Mucosa of stomach (tissue), 1 donor: ENCODE measurements at regions not wholly inside any gene's neighbourhood (a gene's known extent, or its start where the extent isn't known, plus 50 kb on each side); places are given as distances from the start of the nearest gene placed in this dataset.
"Not testable (repeated sequence)": the region's sequence is repeated elsewhere in the genome, so short reads cannot be mapped to it uniquely, and the experiment has no call there.

Source experiments
- H3K27me3 ChIP-seq: one replicate; pipeline ENCODE4 v1.7.0; 2013; ENCODE audit warnings: mild to moderate bottlenecking, low read length; ENCODE audit not compliant: control insufficient read depth, insufficient read depth
- H3K36me3 ChIP-seq: one replicate; pipeline ENCODE4 v1.7.0; 2013; ENCODE audit warnings: low read length; ENCODE audit not compliant: control insufficient read depth, insufficient read depth
- H3K4me1 ChIP-seq: one replicate; pipeline ENCODE4 v1.7.0; 2013; ENCODE audit warnings: mild to moderate bottlenecking, low read length; ENCODE audit not compliant: control insufficient read depth, insufficient read depth
- H3K4me3 ChIP-seq: one replicate; pipeline ENCODE4 v1.7.0; 2013; ENCODE audit warnings: low read length
- H3K9ac ChIP-seq: one replicate; pipeline ENCODE4 v1.7.0; 2013; ENCODE audit warnings: mild to moderate bottlenecking, low read length, moderate library complexity
- H3K9me3 ChIP-seq: one replicate; pipeline ENCODE4 v1.7.0; 2013; ENCODE audit warnings: mild to moderate bottlenecking, low read length, moderate library complexity; ENCODE audit not compliant: control insufficient read depth
- donor health status: Pancreatic carcinoma.

- Histone ChIP-seq H3K27me3 (no peaks in the 10 kb centered on the region), H3K36me3 (no peaks in the 10 kb centered on the region), H3K9ac (no peak overlapping the region), H3K9me3 (no peaks in the 10 kb centered on the region), H3K4me3 (no peak overlapping the region), H3K4me1 (no peaks in the 10 kb centered on the region)
Observed at GRCh38 chr12:5308996-5309395, 122.9 kb upstream of the NTF3 start.

GRCh38 chr12:5309654-5310053 is 122.3 kb upstream of the NTF3 start:
- no peak overlapping the region for H3K4me3 ChIP-seq
- H3K36me3 ChIP-seq = no peaks in the 10 kb centered on the region
- H3K9me3 ChIP-seq = no peaks in the 10 kb centered on the region
- H3K27me3 ChIP-seq = no peaks in the 10 kb centered on the region
- no peak overlapping the region for H3K9ac ChIP-seq
- no peaks in the 10 kb centered on the region for H3K4me1 ChIP-seq

DNA sequence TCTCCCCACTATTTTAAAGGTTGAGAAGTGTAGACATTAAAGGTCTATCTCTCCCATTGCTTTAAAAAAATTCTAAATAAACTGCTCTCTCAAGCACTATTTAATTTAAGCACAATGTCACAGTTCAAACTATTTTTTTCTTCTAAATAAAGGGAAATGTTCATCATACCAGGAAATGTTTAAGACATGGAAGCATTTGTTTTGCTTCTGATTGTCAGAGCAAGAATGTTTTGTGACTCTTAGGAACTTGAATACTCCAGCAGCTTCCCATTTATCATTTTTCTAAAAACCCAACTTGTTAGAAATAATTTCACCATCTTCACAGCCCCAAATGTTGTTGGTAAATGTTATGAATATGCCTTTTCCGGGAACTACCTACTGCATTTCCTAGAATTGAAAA is 121.8 kb upstream of the NTF3 start:
- Histone ChIP-seq H3K9ac (no peak overlapping the region), H3K4me1 (no peaks in the 10 kb centered on the region), H3K4me3 (no peak overlapping the region), H3K9me3 (no peaks in the 10 kb centered on the region), H3K36me3 (no peaks in the 10 kb centered on the region), H3K27me3 (no peaks in the 10 kb centered on the region)

DNA sequence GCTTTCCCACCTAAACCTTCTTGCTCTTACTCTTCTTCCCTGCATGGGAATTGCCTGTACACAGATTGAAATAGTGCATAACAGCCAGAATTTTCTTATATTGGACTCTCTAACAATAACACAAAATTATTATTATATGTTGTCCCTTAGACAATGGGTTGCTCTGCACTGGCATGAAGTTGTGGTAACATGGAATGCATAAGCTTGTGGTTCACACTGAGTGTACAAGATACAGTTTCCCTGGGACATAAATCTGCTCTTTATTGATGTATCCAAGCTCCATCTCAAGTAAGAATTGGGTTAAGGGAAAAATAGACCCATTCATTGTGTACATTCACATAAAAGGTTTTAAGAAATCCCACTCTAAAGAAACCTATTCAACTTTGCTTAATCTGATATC is 114.4 kb upstream of the NTF3 start:
- Histone ChIP-seq H3K27me3 (no peaks in the 10 kb centered on the region), H3K4me3 (no peak overlapping the region), H3K4me1 (no peaks in the 10 kb centered on the region), H3K9me3 (no peaks in the 10 kb centered on the region), H3K36me3 (no peaks in the 10 kb centered on the region), H3K9ac (no peak overlapping the region)

GRCh38 chr12:5318874-5319273 is 113.0 kb upstream of the NTF3 start:
- H3K27me3 ChIP-seq = no peaks in the 10 kb centered on the region
- no peak overlapping the region for H3K9ac ChIP-seq
- H3K9me3 ChIP-seq = no peaks in the 10 kb centered on the region
- no peak overlapping the region for H3K4me3 ChIP-seq
- H3K4me1 ChIP-seq = no peaks in the 10 kb centered on the region
- no peaks in the 10 kb centered on the region for H3K36me3 ChIP-seq

DNA sequence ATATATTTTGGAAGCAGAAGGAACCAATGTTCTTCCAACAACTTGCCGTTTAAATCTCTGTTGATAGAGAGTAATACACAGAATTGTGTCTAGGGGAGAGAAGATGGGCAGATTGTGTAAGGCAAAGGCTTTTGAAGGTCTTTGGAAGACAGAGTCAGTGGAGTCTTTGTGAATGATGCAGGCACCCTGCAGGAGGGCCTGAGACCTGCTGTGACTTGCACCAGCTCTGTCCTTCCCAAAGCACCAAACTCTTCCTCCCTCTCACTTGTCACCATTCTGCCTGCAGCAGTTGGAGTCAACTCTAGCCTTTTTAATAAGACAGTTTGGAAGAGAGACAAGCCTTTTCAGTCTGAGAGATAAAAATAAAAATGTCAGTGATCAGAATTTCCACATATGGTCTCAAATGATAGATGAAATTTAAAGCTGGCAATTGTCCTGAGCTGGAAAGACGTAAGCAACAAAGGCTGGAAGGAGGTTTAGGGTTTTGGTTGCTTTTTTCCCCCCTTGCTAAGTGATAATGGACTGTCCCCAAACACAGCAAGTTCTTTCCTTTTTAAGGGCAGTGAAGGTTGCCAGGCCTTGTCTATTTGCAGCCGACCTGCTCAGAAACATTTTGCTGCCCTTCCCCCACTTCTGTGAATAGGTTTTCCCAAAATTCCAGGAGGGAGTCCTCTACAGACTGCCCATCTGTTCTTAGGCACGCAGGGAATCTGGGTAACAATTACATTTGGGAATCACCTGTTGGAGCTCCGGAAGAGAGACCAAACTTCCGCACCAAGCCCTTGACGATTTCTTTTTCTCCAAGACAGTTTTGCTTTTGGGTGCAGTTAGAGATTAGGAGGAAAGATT is 103.0 kb upstream of the NTF3 start:
- no peaks in the 10 kb centered on the region for H3K9me3 ChIP-seq
- H3K36me3 ChIP-seq = no peaks in the 10 kb centered on the region
- H3K9ac ChIP-seq = no peak overlapping the region
- H3K4me3 ChIP-seq = no peak overlapping the region
- no peaks in the 10 kb centered on the region for H3K27me3 ChIP-seq
- no peaks in the 10 kb centered on the region for H3K4me1 ChIP-seq

DNA sequence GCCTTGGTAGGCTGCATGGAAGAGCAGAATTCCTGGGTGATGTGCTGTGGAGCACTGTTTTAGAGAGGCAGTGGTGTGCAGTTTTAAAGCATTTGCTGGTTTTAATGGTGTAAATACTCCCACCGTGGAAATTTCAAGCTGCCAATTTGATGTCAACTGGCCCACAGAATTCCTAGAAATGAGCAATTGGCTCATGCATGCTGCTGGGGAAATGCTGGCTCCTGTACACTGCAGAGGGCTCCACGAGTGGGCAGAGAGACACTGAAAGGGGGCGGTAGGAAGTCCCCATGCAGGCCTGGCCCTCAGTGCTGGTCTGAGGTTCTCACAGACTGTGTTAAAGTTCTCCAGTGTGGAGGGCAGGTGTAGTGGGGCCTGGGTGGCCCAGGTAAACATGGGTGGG is 99.4 kb upstream of the NTF3 start:
- Histone ChIP-seq H3K9me3 (no peaks in the 10 kb centered on the region), H3K9ac (no peak overlapping the region), H3K36me3 (no peaks in the 10 kb centered on the region), H3K27me3 (no peaks in the 10 kb centered on the region), H3K4me3 (no peak overlapping the region), H3K4me1 (no peaks in the 10 kb centered on the region)

- no peaks in the 10 kb centered on the region for H3K27me3 ChIP-seq
- no peak overlapping the region for H3K9ac ChIP-seq
- H3K4me3 ChIP-seq = no peak overlapping the region
Observed at GRCh38 chr12:5333096-5333495, 98.8 kb upstream of the NTF3 start.

DNA sequence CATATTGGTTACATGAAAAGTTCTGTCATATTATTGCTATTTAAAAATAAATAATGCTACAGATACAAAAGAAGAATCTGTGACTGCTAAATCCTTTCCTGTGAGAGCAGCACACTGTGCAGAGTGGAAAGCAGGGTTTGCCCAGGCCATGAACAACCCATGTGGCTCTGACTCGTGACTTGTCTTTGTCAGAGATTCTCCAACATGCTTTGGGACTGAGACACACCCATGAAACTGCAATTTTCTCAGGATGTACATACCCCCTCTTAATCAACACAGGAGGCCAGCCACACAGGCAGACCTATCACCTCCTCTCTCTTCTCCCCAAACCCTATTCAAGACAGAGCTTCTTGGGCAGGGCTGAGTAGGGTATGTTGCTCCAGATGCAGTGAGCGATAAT is 96.8 kb upstream of the NTF3 start:
- H3K36me3 ChIP-seq = no peaks in the 10 kb centered on the region
- no peak overlapping the region for H3K9ac ChIP-seq
- no peak overlapping the region for H3K4me3 ChIP-seq
- no peaks in the 10 kb centered on the region for H3K9me3 ChIP-seq
- no peaks in the 10 kb centered on the region for H3K4me1 ChIP-seq
- H3K27me3 ChIP-seq = no peaks in the 10 kb centered on the region

More at GRCh38 chr12:5333096-5333495, 98.8 kb upstream of the NTF3 start:
- Histone ChIP-seq H3K36me3 (no peaks in the 10 kb centered on the region), H3K4me1 (no peaks in the 10 kb centered on the region), H3K9me3 (no peaks in the 10 kb centered on the region)

- H3K4me3 ChIP-seq, H3K9ac ChIP-seq, H3K36me3 ChIP-seq, H3K27me3 ChIP-seq, H3K4me1 ChIP-seq, H3K9me3 ChIP-seq: not testable (repeated sequence)
Observed at GRCh38 chr12:5341086-5341485, 90.8 kb upstream of the NTF3 start.

- no peak overlapping the region for H3K9ac ChIP-seq
- H3K9me3 ChIP-seq = no peaks in the 10 kb centered on the region
- no peaks in the 10 kb centered on the region for H3K36me3 ChIP-seq
- no peak overlapping the region for H3K4me3 ChIP-seq
- H3K4me1 ChIP-seq = no peaks in the 10 kb centered on the region
- no peaks in the 10 kb centered on the region for H3K27me3 ChIP-seq
Observed at GRCh38 chr12:5343711-5344110, 88.2 kb upstream of the NTF3 start.

- no peaks in the 10 kb centered on the region for H3K9me3 ChIP-seq
- no peaks in the 10 kb centered on the region for H3K36me3 ChIP-seq
- no peaks in the 10 kb centered on the region for H3K4me1 ChIP-seq
- no peaks in the 10 kb centered on the region for H3K27me3 ChIP-seq
- no peak overlapping the region for H3K9ac ChIP-seq
- H3K4me3 ChIP-seq = no peak overlapping the region
Observed at GRCh38 chr12:5344131-5344530, 87.8 kb upstream of the NTF3 start.

GRCh38 chr12:5345534-5345933 is 86.4 kb upstream of the NTF3 start:
- Histone ChIP-seq H3K36me3 (no peaks in the 10 kb centered on the region), H3K9ac (no peak overlapping the region), H3K4me3 (no peak overlapping the region), H3K27me3 (no peaks in the 10 kb centered on the region), H3K9me3 (no peaks in the 10 kb centered on the region), H3K4me1 (no peaks in the 10 kb centered on the region)
